GM18519 (cell line): ENCODE measurements at regions not wholly inside any gene's neighbourhood (a gene's known extent, or its start where the extent isn't known, plus 50 kb on each side); places are given as distances from the start of the nearest gene placed in this dataset.
"Not testable (repeated sequence)": the region's sequence is repeated elsewhere in the genome, so short reads cannot be mapped to it uniquely, and the experiment has no call there.

ENCODE experiments used
- ATAC-seq: cut with Tn5 transposase; IDR thresholded peaks from one replicate; pipeline ENCODE4 v1.9.1; 2021; ENCODE audit warnings: mild to moderate bottlenecking, moderate library complexity; ENCODE audit not compliant: unreplicated experiment, low FRiP score

GRCh38 chr2:51903728-51904127, 871.8 kb upstream of the NRXN1 start:
- no peak for ATAC-seq

DNA sequence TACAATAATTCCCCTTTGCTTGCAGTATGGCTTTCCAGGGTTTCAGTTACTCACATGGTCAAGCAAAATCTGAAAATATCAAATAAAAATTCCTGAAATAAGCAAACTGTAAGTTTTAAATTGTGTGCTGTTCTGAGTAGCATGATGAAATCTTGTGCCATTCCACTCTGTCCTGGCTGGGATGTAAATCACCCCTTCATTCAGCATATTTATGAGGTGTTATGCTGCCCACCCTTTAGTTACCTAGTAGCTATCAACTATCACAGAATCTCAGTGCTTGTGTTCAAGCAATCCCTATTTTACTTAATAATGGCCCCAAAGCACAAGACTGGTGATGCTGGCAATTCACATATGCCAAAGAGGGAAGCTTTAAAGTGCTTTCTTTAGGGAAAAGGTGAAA, 867.7 kb upstream of the NRXN1 start:
- ATAC-seq: no peak

- ATAC-seq: not testable (repeated sequence)
Observed at GRCh38 chr2:51894584-51894983, 862.7 kb upstream of the NRXN1 start.

GRCh38 chr2:51888120-51888519, 856.2 kb upstream of the NRXN1 start:
- no peak for ATAC-seq

GRCh38 chr2:51881673-51882072, 849.7 kb upstream of the NRXN1 start:
- no peak for ATAC-seq

DNA sequence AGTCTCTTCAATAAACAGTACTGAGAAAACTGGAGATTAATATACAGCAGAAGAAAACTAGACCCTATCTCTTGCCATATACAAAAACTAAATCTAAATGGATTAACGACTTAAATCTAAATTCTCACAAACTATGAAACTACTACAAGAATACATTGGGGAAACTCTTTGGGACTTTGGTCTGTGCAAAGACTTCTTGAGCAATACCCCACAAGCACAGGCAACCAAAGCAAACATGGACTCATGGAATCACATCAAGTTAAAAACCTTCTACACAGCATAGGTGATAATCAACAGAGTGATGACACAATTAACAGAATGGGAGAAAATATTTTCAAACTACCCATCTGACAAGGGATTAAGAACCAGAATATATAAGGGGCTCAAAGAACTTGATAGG, 848.2 kb upstream of the NRXN1 start:
- no peak for ATAC-seq

GRCh38 chr2:51866361-51866760, 834.4 kb upstream of the NRXN1 start:
- no peak for ATAC-seq

DNA sequence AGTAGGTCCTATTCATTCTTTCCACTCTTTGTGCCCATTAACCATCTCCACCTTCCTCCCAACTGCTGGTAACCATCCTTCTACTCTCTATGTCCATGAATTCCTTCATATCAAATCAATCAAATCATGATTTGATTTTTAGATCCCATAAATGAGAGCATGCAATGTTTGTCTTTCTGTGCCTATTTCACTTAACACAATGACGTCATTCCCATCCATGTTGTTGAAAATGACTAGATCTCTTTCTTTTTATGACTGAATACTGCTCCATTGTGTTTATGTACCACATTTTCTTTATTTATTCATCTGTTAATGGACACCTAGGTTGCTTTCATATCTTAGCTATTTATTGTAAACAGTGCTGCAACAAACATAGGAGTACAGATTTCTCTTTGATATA, 827.3 kb upstream of the NRXN1 start:
- ATAC-seq: no peak

GRCh38 chr2:51855683-51856082, 823.8 kb upstream of the NRXN1 start:
- no peak for ATAC-seq

- ATAC-seq: no peak
Observed at GRCh38 chr2:51846796-51847195, 814.9 kb upstream of the NRXN1 start.

GRCh38 chr2:51846018-51846417, 814.1 kb upstream of the NRXN1 start:
- ATAC-seq: no peak

- ATAC-seq: no peak
Observed at GRCh38 chr2:51844596-51844995, 812.7 kb upstream of the NRXN1 start.

DNA sequence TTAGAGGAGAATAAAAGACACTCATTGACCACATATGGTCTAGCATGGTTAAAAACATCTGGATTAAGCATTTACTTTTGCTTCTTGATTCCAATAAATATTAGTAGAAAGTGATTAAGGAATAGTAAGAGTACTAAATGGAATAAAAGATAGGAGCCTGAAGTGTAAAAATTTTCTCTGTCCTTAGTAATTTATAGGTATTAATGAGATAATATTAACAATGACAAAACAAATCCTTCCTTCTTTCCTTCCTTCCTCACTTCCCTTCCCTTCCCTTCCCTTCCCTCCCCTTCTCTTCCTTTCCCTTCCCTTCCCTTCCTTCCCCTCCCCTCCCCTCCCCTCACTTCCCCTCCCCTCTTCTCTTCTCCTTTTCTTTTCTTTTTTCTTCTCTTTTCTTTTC, 797.5 kb upstream of the NRXN1 start:
- no peak for ATAC-seq

- no peak for ATAC-seq
Observed at GRCh38 chr2:51825823-51826222, 793.9 kb upstream of the NRXN1 start.

- ATAC-seq: no peak
Observed at GRCh38 chr2:51813247-51813646, 781.3 kb upstream of the NRXN1 start.

DNA sequence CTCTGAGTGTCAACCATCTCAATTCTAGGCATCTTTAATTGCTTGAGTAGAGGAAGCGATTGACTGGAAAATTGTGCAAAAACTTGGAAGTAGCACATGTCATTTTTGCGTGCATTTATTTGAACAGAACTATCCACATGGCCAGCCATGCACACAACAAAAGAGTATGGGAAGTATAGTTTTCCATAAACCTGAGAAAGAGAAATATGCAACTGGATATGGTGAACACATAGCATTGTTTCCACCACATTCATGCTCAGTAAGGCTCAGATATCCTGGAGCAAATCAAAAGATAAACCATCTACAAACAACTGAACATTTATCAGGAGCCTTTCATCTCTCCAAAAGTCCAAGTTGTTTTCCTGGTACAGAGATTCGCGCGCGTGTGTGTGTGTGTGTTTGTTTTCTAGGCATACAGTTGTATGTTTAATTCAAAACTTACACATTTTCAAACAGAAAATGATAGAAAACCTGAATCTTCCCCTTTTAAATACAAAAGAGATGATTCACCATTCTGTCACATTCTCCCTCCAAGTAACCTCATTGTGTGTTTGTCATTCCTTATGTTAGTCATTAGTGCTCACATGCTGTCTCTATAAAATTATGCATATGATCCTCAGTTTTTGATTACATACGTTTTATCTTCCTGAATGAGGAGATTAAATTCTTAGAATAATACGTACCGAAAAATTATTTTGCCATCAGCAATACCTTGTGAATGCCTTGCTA, 780.4 kb upstream of the NRXN1 start:
- ATAC-seq: no peak

DNA sequence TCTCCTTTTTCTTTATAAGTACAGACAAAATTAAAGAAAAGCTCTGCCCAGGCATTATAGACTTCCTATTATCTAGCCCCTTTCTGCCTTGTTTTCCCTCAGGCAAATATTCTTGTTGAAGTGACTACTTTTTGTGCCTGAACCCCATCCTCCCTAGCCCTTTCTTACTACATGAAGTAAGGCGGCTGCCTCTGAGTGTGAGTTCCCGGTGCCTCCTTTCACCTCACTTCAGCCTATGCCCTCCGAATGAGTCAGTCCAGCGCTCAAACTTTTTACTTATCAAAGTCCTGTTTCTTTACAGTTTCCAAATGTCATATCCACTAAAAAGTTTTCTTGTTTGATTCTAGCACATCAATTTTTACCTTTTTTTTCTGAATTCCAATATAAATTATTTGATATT, 778.3 kb upstream of the NRXN1 start:
- ATAC-seq: no peak

GRCh38 chr2:51807229-51807628, 775.3 kb upstream of the NRXN1 start:
- no peak for ATAC-seq

DNA sequence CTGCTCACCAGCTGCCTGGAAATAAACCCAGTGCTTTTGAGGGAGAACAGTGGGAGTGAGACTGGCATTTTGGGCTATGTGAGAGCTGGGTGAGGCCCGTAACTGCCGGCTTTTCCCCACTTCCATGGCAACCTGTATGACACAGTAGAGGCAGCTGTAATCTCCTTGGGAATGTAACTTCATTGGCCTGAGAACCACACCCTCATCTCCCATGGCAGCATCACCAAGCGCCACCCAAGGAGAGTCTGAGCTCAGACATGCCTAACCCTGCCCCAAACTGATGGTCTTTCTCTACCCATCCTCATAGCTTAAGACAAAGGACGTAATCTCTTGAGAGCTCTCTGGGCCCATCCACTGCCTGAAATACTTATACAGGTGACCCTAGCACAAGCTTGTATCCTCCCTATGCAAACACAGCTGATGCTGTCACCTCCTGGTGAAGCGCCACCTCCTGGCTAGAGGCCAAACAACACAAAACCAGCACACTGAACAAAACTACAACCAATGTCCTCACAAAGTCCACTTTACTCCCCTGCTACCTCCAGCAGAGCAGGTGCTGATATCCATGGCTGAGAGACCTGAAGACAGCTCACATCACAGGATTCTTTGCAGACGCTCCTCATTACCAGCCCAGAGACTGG, 763.4 kb upstream of the NRXN1 start:
- no peak for ATAC-seq

DNA sequence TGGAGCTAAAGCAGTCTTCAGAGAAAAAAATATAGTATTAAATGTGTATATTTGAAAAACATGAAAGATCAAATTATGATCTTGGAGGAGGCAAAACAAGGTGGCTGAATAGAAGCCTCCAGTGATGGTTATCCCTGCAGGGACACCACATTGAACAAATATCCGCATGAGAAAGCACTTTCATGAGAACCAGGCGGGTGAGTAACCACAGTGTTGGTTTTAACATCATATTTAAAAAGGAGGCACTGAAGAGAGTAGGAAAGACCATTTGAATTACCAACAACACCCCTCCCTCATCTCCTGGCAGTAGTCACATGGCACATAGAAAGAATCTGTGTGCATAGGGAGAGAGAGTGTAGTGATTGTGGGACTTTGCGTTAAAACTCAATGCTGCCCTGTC, 759.6 kb upstream of the NRXN1 start:
- no peak for ATAC-seq

DNA sequence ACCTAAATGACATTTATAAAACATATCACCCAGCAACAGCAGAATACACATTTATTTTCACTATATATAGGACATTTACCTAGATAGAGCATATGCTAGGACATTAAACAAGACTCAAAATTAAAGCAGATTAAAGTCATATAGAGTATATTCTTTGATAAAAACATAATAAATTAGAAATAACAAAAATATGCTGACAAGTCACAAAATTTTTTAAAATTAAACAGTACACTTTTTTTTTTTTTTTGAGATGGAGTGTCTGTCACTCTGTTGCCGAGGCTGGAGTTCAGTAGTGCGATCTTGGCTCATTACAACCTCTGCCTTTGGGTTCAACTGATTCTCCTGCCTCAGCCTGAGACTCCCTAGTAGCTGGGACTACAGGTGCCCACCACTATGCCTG, 758.9 kb upstream of the NRXN1 start:
- no peak for ATAC-seq

- ATAC-seq: no peak
Observed at GRCh38 chr2:51789918-51790317, 758.0 kb upstream of the NRXN1 start.
